SK-N-SH (cell line): ENCODE measurements at regions not wholly inside any gene's neighbourhood (a gene's known extent, or its start where the extent isn't known, plus 50 kb on each side); places are given as distances from the start of the nearest gene placed in this dataset.

Source experiments
- CTCF ChIA-PET: fragments of 300-600, 350-600 bp; formaldehyde crosslinking; extraction: SDS; loops from one replicate; lab custom pipeline; 2021; lab: Yijun Ruan, JAX
- POLR2A ChIA-PET: fragments of 350-600 bp; sonication (Branson Sonifier 250); formaldehyde crosslinking; extraction: SDS; loops from one replicate; lab custom pipeline; 2020; ENCODE audit warnings: antibody characterized with exemption, inconsistent platforms; lab: Yijun Ruan, JAX
- DNase-seq: peaks from one replicate; pipeline ENCODE4 v3.0.0; 2012
- H2AFZ ChIP-seq: fragments of 200-600 bp; sonication (generic); 2 replicates; pipeline ENCODE4 v1.8.1; 2016; ENCODE audit warnings: antibody characterized with exemption, mild to moderate bottlenecking, low read depth
- H3F3A ChIP-seq: fragments of 200-600 bp; sonication (generic); replicated peaks from 2 replicates; pipeline ENCODE3; 2016; ENCODE audit warnings: antibody characterized with exemption, mild to moderate bottlenecking; ENCODE audit not compliant: insufficient read depth
- H3K27ac ChIP-seq, 2 experiments: fragments of 200-500 bp in 1 of 2; fragments of 200-600 bp in 1 of 2; sonication (Bioruptor generic) in 1 of 2; sonication (generic), shearing (Covaris generic) in 1 of 2; 2 replicates each; pipeline versions ENCODE4 v1.5.1 to v1.6.1; 2014 to 2016; ENCODE audit warnings: low read depth in 2 of 2, inconsistent platforms in 1 of 2, low read length in 1 of 2, mild to moderate bottlenecking in 1 of 2, mixed read lengths in 1 of 2
- H3K27me3 ChIP-seq: fragments of 200-600 bp; sonication (generic), shearing (Covaris generic); 2 replicates; pipeline ENCODE4 v1.6.1; 2016; ENCODE audit warnings: mixed run types; ENCODE audit not compliant: insufficient read depth
- H3K36me3 ChIP-seq, 2 experiments: fragments of 200-500 bp in 1 of 2; fragments of 200-600 bp in 1 of 2; sonication (Bioruptor generic) in 1 of 2; sonication (generic) in 1 of 2; replicated peaks in 1 of 2; 2 replicates each; pipeline versions ENCODE3 to v1.5.1; 2014 to 2016; ENCODE audit warnings: low read length in 1 of 2, mild to moderate bottlenecking in 1 of 2; ENCODE audit not compliant: insufficient read depth in 2 of 2, control insufficient read depth in 1 of 2
- H3K4me1 ChIP-seq, 2 experiments: fragments of 200-500 bp in 1 of 2; fragments of 200-600 bp in 1 of 2; sonication (Bioruptor generic) in 1 of 2; sonication (generic), shearing (Covaris generic) in 1 of 2; 2 replicates each; pipeline versions ENCODE4 v1.5.1 to v1.6.1; 2014 to 2016; ENCODE audit warnings: low read depth in 1 of 2, low read length in 1 of 2, mixed run types in 1 of 2; ENCODE audit not compliant: insufficient read depth in 2 of 2, control insufficient read depth in 1 of 2
- H3K4me2 ChIP-seq: fragments of 200-600 bp; sonication (generic), shearing (Covaris generic); 2 replicates; pipeline ENCODE4 v1.6.1; 2017; ENCODE audit warnings: mixed run types
- H3K4me3 ChIP-seq, 2 experiments: fragments of 200-500 bp in 1 of 2; fragments of 200-600 bp in 1 of 2; sonication (Bioruptor generic) in 1 of 2; sonication (generic), shearing (Covaris generic) in 1 of 2; 2 replicates each; pipeline versions ENCODE4 v1.5.1 to v1.8.1; 2014 to 2016; ENCODE audit warnings: low read depth in 2 of 2, inconsistent platforms in 1 of 2, low read length in 1 of 2, mild to moderate bottlenecking in 1 of 2, mixed read lengths in 1 of 2, moderate library complexity in 1 of 2
- H3K79me2 ChIP-seq: fragments of 200-600 bp; sonication (generic); 2 replicates; pipeline ENCODE4 v1.8.1; 2017; ENCODE audit warnings: mild to moderate bottlenecking; ENCODE audit not compliant: insufficient read depth
- H3K9ac ChIP-seq: fragments of 200-600 bp; sonication (generic); 2 replicates; pipeline ENCODE4 v1.6.1; 2017; ENCODE audit warnings: mixed run types
- H3K9me2 ChIP-seq: fragments of 200-600 bp; sonication (generic); 2 replicates; pipeline ENCODE4 v1.6.1; 2017; ENCODE audit warnings: mixed run types
- H3K9me3 ChIP-seq: fragments of 200-600 bp; sonication (generic); 2 replicates; pipeline ENCODE4 v1.6.1; 2017; ENCODE audit warnings: mixed run types, mild to moderate bottlenecking, moderate library complexity
- H4K20me1 ChIP-seq: fragments of 200-600 bp; sonication (generic); 2 replicates; pipeline ENCODE4 v1.6.1; 2017; ENCODE audit warnings: mild to moderate bottlenecking, mixed run types; ENCODE audit not compliant: insufficient read depth
- ELF1 ChIP-seq: IDR thresholded peaks from 2 replicates; pipeline ENCODE4 v1.4.0; 2012
- EP300 ChIP-seq, 2 experiments: IDR thresholded peaks; 2 replicates each; pipeline versions ENCODE4 v1.4.0 to v1.6.1; 2012; ENCODE audit warnings: borderline replicate concordance in 1 of 2, low read depth in 1 of 2, low read length in 1 of 2
- EZH2phosphoT487 ChIP-seq: fragments of 200-600 bp; sonication (generic); IDR thresholded peaks from 2 replicates; pipeline ENCODE4 v1.6.1; 2017; ENCODE audit warnings: low read depth, mixed run types, mild to moderate bottlenecking, antibody characterized with exemption, moderate library complexity, borderline replicate concordance
- FOSL2 ChIP-seq: IDR thresholded peaks from 2 replicates; pipeline ENCODE4 v1.4.0; 2012; ENCODE audit warnings: low read depth, mild to moderate bottlenecking, moderate library complexity, borderline replicate concordance
- FOXJ3 ChIP-seq: sonication (generic); formaldehyde crosslinking; IDR thresholded peaks from 2 replicates; pipeline ENCODE4 v1.5.1; 2020; ENCODE audit warnings: mild to moderate bottlenecking, missing genetic modification reagents
- GABPA ChIP-seq: IDR thresholded peaks from 2 replicates; pipeline ENCODE4 v1.4.0; 2012; ENCODE audit warnings: low read depth, mild to moderate bottlenecking
- JUND ChIP-seq: IDR thresholded peaks from 2 replicates; pipeline ENCODE4 v1.4.0; 2012
- MAX ChIP-seq: IDR thresholded peaks from 2 replicates; pipeline ENCODE4 v1.4.0; 2012; ENCODE audit warnings: low read depth
- MEF2A ChIP-seq: IDR thresholded peaks from 2 replicates; pipeline ENCODE4 v1.4.0; 2012; ENCODE audit warnings: low read depth, borderline replicate concordance
- MXI1 ChIP-seq: IDR thresholded peaks from 2 replicates; pipeline ENCODE4 v1.6.1; 2012; ENCODE audit warnings: mild to moderate bottlenecking, low read depth, low read length, improper control_type of control experiment
- NRF1 ChIP-seq: IDR thresholded peaks from 2 replicates; pipeline ENCODE4 v1.6.1; 2012; ENCODE audit warnings: low read depth, mild to moderate bottlenecking, low read length
- PBX3 ChIP-seq: IDR thresholded peaks from 2 replicates; pipeline ENCODE4; 2012
- RCOR1 ChIP-seq: fragments of 150-350 bp; IDR thresholded peaks from 2 replicates; pipeline ENCODE4 v1.6.1; 2017; ENCODE audit warnings: antibody characterized with exemption, low read length
- REST ChIP-seq: IDR thresholded peaks from 2 replicates; pipeline ENCODE4 v1.6.1; 2012; ENCODE audit warnings: mild to moderate bottlenecking, low read depth, low read length, moderate library complexity
- RXRA ChIP-seq: IDR thresholded peaks from 2 replicates; pipeline ENCODE4 v1.4.0; 2012; ENCODE audit warnings: low read depth, mild to moderate bottlenecking, borderline replicate concordance
- SIN3A ChIP-seq: IDR thresholded peaks from 2 replicates; pipeline ENCODE4 v1.6.1; 2012; ENCODE audit warnings: low read depth, mild to moderate bottlenecking, low read length, moderate library complexity, borderline replicate concordance
- TEAD4 ChIP-seq: IDR thresholded peaks from 2 replicates; pipeline ENCODE4 v1.4.0; 2012; ENCODE audit warnings: mild to moderate bottlenecking, borderline replicate concordance; ENCODE audit not compliant: insufficient read depth
- YY1 ChIP-seq: IDR thresholded peaks from 2 replicates; pipeline ENCODE4 v1.4.0; 2012; ENCODE audit warnings: low read depth, mild to moderate bottlenecking
- WGBS: methylation state at CpG from one replicate; pipeline ENCODE4 v1.1.6; 2017; ENCODE audit warnings: low lambda C conversion rate; 5-methylcytosine and 5-hydroxymethylcytosine counted together
- TF ChIP-seq, protein P1 (sequence below): fragments of 200-600 bp; sonication (generic); IDR thresholded peaks from 2 replicates; pipeline ENCODE4 v1.6.1; 2017; ENCODE audit warnings: antibody characterized with exemption, mild to moderate bottlenecking, moderate library complexity
- TF ChIP-seq, protein P2 (sequence below): IDR thresholded peaks from 2 replicates; pipeline ENCODE4 v1.4.0; 2012; ENCODE audit warnings: low read depth, borderline replicate concordance

DNA sequence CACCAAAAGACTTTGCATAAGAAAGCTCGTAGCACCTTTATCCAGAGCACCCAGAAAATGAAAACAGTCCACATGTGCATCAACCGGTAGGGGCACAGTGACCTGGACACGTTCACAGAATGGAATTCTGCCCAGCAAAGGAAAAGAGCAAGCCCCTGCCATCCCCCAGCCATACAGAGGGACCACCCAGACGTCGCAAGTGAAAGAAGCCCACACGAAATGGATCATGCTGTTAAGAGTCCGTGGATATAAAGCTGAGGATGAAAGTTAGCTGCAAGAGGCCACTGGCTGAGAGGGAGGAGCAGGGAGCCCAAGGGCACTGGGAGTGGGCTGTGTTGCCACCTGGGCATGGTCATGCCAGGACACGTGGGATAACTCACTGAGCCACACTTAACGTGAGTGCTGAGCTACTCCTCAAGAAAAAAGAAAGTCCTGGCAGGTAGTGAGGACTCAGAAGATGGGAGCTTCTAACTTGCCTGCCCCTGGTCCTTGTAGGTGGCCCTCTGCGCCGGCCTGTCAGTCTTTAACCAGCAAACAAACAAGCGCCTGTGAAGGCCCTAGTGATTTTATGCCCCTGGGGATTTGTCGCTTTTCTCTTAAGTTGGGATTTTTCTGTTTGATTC, 190.7 kb downstream of the C16orf95 start (continued):
- TF ChIP-seq, protein P1, sequence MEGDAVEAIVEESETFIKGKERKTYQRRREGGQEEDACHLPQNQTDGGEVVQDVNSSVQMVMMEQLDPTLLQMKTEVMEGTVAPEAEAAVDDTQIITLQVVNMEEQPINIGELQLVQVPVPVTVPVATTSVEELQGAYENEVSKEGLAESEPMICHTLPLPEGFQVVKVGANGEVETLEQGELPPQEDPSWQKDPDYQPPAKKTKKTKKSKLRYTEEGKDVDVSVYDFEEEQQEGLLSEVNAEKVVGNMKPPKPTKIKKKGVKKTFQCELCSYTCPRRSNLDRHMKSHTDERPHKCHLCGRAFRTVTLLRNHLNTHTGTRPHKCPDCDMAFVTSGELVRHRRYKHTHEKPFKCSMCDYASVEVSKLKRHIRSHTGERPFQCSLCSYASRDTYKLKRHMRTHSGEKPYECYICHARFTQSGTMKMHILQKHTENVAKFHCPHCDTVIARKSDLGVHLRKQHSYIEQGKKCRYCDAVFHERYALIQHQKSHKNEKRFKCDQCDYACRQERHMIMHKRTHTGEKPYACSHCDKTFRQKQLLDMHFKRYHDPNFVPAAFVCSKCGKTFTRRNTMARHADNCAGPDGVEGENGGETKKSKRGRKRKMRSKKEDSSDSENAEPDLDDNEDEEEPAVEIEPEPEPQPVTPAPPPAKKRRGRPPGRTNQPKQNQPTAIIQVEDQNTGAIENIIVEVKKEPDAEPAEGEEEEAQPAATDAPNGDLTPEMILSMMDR: no peak
- TF ChIP-seq TEAD4: no peak

- Histone ChIP-seq H3K9me3 (no peaks in the 10 kb centered on the region), H3F3A (no peaks in the 10 kb centered on the region), H3K27ac (no peak overlapping the region), H2AFZ (no peak overlapping the region; the same call in 1 of the 2 replicates), H3K9ac (no peak overlapping the region), H3K27me3 (peaks cover 49% of the 10 kb centered on the region), H3K9me2 (no peaks in the 10 kb centered on the region), H3K36me3 (no peaks in the 10 kb centered on the region), H3K4me1 (no peaks in the 10 kb centered on the region), H4K20me1 (no peaks in the 10 kb centered on the region), H3K79me2 (no peaks in the 10 kb centered on the region), H3K4me2 (no peak overlapping the region), H3K4me3 (no peak overlapping the region)
- CTCF ChIA-PET: no interaction called here
- TF ChIP-seq REST: no peak
- TF ChIP-seq EZH2phosphoT487: no peak
- TF ChIP-seq MEF2A: no peak
- no peak for TF ChIP-seq EP300 (IDR thresholded peaks at IDR 0.05; ENCODE audit: borderline replicate concordance in 1 of 2, low read depth in 1 of 2, low read length in 1 of 2)
- TF ChIP-seq TEAD4: no peak
- no peak for TF ChIP-seq NRF1
- TF ChIP-seq FOSL2: no peak
- no peak for TF ChIP-seq PBX3
- TF ChIP-seq, protein P2, sequence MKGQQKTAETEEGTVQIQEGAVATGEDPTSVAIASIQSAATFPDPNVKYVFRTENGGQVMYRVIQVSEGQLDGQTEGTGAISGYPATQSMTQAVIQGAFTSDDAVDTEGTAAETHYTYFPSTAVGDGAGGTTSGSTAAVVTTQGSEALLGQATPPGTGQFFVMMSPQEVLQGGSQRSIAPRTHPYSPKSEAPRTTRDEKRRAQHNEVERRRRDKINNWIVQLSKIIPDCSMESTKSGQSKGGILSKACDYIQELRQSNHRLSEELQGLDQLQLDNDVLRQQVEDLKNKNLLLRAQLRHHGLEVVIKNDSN: no peak
- TF ChIP-seq MXI1: no peak
- TF ChIP-seq RXRA: no peak
- no peak for TF ChIP-seq YY1
- no peak for TF ChIP-seq GABPA
- TF ChIP-seq RCOR1: no peak
- no peak for TF ChIP-seq FOXJ3 (CRISPR knock-in tag)
- TF ChIP-seq JUND: no peak
- no peak for TF ChIP-seq MAX
- no peak for TF ChIP-seq SIN3A
- TF ChIP-seq ELF1: no peak
- 13% methylated on average over 10 of the region's 23 CpGs for WGBS
- DNase-seq: no peak
- POLR2A ChIA-PET: no interaction called here
These were observed 190.0 kb downstream of the C16orf95 start for GRCh38 chr16:87127061-87127765.
